22Rv1 (cell line): ENCODE measurements at regions not wholly inside any gene's neighbourhood (a gene's known extent, or its start where the extent isn't known, plus 50 kb on each side); places are given as distances from the start of the nearest gene placed in this dataset.

Source experiments
- H3K27ac ChIP-seq: fragments of 450-650 bp; 2 replicates; pipeline ENCODE4 v1.5.1; 2017
- ZFX ChIP-seq: fragments of 450-650 bp; IDR thresholded peaks from 2 replicates; pipeline ENCODE4 v1.6.1; 2017; ENCODE audit warnings: antibody characterized with exemption, borderline replicate concordance
- TF ChIP-seq, protein P1 (sequence below): fragments of 450-650 bp; IDR thresholded peaks from 2 replicates; pipeline ENCODE4 v1.5.1; 2017; ENCODE audit warnings: mild to moderate bottlenecking

DNA sequence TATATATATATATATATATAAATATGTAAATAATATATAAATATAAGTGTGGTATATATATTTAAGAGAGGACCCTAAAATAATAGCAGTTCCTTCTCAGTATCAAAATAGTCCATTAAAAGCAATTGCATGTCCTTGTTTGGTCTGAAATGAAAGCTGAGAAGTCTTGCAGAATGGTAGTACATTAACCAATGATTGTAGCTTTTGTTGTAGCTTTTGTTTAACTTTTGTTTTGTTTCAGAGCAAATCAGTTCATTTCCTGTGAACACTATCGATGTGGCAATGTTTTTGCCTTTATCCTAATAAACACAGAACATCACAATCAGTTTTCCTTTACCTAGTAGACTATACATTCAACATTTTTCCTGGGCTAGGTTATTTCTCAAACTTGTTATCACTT, 1256.2 kb upstream of the SPRY2 start:
- TF ChIP-seq, protein P1, sequence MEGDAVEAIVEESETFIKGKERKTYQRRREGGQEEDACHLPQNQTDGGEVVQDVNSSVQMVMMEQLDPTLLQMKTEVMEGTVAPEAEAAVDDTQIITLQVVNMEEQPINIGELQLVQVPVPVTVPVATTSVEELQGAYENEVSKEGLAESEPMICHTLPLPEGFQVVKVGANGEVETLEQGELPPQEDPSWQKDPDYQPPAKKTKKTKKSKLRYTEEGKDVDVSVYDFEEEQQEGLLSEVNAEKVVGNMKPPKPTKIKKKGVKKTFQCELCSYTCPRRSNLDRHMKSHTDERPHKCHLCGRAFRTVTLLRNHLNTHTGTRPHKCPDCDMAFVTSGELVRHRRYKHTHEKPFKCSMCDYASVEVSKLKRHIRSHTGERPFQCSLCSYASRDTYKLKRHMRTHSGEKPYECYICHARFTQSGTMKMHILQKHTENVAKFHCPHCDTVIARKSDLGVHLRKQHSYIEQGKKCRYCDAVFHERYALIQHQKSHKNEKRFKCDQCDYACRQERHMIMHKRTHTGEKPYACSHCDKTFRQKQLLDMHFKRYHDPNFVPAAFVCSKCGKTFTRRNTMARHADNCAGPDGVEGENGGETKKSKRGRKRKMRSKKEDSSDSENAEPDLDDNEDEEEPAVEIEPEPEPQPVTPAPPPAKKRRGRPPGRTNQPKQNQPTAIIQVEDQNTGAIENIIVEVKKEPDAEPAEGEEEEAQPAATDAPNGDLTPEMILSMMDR, result no peak
- no peak for TF ChIP-seq ZFX

DNA sequence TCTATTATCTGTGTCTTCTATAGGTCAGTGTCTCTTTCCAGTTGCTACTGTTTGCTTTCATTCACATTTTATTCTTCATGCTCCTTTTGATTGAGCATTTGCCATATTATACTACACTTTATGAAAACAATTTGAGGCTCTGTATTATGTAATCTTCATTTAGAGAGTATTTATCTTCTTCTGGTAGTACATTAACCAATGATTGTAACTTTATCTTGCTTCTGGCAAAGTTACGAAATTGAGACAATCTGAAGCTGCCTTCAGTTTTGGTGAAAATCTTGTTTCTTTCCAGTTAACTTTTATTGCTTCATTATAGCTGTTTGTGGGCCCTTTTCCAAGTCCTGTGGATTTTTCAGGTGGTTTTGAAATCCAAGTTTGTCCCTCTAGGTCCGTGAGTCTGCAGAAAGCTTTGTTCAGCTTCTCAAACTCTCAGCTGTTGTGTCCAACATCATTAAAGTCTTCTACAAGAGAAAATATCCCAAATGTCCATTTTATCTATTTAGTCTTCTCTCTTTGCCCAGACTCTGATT, 1255.4 kb upstream of the SPRY2 start:
- H3K27ac ChIP-seq, result no peak overlapping the region
- TF ChIP-seq, protein P1, result no peak
- no peak for TF ChIP-seq ZFX

More for the DNA sequence above, 1256.2 kb upstream of the SPRY2 start:
- no peak overlapping the region for H3K27ac ChIP-seq

DNA sequence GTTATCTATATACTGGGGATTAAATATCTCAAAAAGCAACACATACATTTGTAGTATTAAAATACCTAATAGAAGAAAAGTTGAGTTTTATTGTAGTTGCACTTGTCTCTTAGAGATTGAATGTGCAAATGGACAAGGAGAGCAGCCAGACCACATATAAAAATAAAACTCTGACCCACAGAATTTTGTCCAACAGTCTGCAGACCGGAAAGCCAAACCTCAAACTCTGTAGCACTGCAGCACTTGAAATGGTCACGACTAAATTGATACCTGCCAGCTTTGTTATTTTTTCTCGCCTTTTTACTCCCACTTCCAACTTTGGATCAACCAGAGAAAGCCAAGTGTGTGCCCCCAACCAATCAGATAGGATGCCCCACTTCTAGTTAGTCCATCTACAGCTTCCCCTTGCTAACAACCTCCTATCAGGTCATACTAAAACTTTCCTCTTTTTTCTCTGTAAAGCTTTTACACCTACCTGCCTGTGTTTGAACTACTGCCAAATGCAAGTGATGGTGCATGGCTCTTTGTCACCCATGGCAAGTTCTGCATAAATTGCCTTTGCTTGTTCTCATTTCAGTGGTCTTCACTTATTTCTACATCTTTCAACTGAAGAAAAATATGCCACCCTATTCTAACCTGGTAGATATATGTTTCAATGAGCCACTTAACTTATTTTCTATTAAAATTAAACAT, 1250.7 kb upstream of the SPRY2 start:
- TF ChIP-seq ZFX, result no peak
- no peak overlapping the region for H3K27ac ChIP-seq

DNA sequence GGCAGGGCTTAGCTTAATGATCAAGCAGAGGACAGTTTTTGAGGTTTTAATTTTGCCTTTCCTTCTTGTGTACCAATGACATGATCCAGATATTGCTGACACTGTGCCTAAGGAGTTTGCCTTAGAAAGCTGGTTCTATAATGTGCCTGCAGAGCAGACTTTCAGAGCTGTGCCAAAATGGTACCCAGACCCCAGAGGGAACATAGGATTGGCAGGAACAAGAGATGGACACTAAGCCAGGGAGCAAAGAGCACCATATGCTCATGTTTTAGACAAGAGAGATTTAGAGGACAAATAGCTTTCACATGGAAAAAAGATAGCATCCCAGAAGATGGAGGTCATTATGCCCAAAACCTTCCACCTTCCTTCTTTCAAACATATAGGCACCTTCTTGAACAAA, 1241.5 kb upstream of the SPRY2 start:
- TF ChIP-seq, protein P1, result no peak
- TF ChIP-seq ZFX, result no peak
- H3K27ac ChIP-seq, result no peak overlapping the region

DNA sequence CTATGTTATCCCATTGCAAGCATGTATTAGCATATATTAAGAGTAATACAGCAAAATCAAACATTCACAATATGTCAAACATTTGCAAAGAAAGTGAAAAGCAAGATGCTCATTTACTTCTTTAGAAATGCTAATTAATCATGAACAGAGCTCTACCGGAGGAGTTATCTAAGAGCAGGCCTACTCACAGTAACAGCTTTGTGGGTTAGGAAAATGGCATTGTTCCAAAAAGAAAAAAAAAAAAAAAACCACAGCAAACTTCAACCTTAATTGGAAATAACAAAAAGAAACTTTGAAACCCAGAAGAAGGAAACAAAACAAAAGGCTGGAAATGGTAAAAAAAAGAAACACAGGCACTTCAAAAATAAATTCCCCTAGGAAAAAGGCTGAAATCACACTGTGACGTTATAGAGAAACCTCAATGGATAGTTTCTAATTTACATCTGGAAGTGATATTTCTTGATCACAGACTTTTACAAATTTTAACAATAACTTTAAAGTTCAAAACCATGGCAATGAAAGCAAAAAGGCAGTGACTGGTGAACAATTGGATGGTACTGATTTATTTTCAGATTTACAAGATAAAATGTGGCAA, 1236.8 kb upstream of the SPRY2 start:
- no peak overlapping the region for H3K27ac ChIP-seq
- no peak for TF ChIP-seq ZFX
- TF ChIP-seq, protein P1, result no peak

DNA sequence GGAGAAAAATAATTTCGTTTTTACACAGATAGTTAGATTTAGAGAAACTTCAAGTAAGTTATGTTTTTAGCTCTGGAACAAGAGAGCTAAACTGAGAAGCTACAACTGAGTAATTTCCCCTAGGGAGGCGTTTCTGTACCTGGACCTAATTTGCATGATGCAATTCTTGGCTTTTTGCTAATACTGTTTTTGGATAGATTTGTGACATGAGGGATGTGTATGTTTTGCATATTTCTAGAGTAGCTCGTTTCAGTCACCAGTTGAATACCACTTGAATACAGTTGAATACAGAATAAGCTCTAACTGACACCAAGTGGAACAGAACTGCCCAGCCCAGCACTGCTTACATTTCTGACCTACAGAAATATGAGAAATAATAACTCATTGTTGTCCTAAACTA, 1227.9 kb upstream of the SPRY2 start:
- TF ChIP-seq ZFX, result no peak
- TF ChIP-seq, protein P1, result no peak
- H3K27ac ChIP-seq, result no peak overlapping the region

DNA sequence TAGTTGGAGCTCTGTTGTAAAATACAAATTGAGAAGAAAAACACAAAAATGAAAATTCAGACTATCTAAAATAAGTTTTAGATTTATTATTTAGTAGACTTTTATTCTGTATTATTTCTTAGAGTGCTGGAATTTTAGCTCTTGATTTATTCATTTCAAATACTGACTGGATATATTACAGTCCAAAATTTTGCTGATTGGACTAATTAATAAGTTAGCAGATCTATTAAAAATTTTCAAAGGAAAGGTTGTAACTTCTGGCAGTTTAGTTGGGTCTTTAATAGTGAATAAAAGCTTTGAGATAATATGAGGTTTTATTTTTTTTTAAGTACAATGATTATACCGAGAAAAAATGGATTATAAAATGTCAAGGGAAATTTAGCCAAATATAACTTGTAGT, 1224.9 kb upstream of the SPRY2 start:
- TF ChIP-seq, protein P1, result no peak
- TF ChIP-seq ZFX, result no peak
- H3K27ac ChIP-seq, result no peak overlapping the region

DNA sequence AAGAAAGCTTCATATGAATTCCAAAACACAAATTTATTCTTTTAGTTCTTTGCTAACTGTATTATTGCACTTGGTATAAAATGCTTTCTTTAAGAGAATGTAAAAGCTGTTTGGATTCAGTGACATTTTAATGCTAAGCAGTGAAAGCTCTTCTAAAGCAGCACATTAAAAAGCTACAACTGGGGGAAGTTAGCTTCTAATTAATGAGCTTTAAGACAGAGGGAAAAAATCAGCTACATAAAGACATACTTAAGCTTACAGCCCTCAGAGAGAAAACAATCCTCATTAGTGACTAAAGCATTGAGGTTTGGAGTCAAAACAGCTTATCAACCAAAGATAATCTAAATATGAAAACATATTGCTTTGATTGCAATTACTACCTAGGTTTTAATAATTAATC, 1222.2 kb upstream of the SPRY2 start:
- TF ChIP-seq ZFX, result no peak
- TF ChIP-seq, protein P1, result no peak
- H3K27ac ChIP-seq, result no peak overlapping the region
